SKM-1 (cell line): ENCODE measurements at regions not wholly inside any gene's neighbourhood (a gene's known extent, or its start where the extent isn't known, plus 50 kb on each side); places are given as distances from the start of the nearest gene placed in this dataset.

ENCODE experiments used
- DNase-seq: peaks from one replicate; lab custom pipeline; 2025; ENCODE audit not compliant: unreplicated experiment; lab: John Stamatoyannopoulos, UW

DNA sequence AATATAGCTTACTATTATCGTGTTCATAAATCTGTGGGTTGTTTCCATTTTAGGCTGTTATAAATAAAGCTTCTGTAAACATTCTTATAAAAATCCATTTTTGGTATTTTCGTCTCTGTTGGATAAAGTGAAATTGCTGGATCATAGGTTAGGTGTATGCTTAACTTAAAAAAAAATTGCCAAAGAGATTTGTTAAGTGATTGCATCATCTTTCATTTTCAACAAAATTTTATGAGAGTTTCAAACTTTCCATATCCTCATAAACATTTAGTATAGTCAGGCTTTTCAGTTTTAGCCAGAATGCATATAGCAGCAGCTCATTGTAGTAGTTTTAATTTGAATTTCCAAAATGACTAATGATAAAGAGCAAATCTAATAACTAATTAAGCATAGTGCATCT lies 146.7 kb upstream of the CNTN5 start:
- no peak for DNase-seq

DNA sequence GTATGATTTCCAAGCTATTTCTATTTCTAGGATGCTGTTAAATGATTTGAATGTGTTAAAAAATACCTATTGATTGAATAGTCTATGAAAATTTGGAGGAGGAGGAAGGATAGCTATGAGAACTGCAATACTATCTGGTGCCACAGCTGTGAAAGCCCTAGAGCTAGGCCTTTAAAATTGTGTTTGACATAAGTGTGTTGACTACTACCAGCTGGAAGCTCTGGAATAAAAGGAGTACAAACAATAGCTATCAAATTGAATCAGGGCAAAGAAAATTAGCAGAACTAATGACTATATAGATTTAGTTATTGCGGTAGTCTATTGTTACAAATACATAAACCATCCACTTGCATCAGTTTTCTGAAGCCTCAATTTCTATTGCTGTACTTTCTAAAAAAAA lies 124.8 kb upstream of the CNTN5 start:
- no peak for DNase-seq

- no peak for DNase-seq
These were observed 79.8 kb upstream of the CNTN5 start for GRCh38 chr11:98940913-98941312.

DNA sequence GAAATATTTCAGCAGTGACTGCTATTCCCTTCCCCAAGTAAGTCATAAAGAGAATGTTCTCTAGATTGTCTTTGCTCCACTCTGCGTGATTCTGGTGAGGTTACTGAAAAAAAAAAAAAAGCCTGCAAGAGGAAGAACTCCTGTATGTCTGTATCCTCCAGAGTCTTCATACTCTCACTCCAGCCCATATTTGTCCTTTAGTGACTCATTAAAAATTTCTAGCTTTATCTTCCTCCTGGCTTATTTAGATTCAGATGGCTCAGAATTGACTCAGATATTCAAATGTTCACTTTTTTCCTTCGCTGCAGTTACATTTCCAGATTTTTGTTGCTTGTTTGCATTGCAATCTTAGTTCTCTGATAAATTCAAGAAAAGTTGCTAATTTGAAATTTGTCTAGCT lies 76.3 kb upstream of the CNTN5 start:
- DNase-seq: no peak

- no peak for DNase-seq
These were observed 68.6 kb upstream of the CNTN5 start for GRCh38 chr11:98952107-98952506.

DNA sequence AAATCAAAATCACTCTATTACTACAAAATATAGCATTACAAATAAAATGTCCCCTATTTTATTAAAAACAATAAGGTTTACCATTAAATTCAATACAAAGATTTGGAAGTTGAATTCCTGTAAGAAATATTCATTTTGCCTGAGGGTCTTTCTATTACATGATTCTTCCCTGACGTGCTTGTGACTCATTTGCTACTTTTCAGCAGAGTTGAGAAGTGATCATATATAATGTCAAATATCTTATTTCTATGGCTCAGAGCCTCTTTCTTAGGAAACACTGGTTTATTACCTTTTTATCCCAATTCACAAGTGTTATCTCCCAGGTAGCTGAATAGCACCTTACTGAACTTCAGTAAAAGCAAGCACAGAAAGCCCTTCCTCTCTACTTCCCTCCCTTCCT lies 65.2 kb upstream of the CNTN5 start:
- DNase-seq: no peak

DNA sequence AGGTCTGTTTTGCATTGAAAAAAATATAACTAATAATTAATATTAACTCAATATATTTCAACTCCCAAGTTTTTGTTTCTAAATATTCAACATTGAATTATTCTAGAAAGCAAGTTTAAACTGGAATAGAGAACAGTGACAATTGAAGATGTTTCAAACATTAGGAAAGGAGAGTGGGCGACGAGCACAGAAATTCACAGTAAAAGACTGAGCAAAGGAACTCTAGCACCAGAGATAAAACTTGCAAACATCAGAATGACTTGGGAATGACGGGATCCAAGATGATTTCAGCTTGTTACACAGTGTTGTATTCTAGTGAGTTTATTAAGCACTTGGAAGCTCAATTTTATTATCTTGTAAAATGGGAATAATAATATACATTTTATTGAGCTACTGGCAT lies 56.6 kb upstream of the CNTN5 start:
- DNase-seq: no peak

DNA sequence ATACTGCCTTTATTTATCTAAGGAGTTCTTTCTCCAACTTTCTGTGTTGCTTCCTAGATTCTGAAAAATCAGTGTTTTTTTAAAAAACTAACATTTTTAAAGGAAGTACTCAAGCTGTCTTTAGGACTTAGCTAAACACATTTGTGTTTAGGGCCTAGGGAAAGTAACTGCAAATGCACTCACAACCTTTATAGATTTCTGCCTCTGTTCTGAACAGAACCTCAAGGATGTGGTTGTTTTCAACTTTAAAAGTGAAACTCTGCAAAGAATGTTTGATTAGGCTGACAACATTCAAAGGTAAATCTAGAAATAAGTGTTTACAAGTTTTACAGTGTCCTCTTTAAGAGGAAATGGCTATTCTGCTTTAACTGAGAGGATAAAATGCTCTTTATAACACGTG lies 55.4 kb upstream of the CNTN5 start:
- DNase-seq: no peak

GRCh38 chr11:98965775-98966174 lies 55.0 kb upstream of the CNTN5 start:
- DNase-seq: no peak

GRCh38 chr11:98967005-98967404 lies 53.7 kb upstream of the CNTN5 start:
- DNase-seq: no peak
